ENCODE measurements at regions not wholly inside any gene's neighbourhood (a gene's known extent, or its start where the extent isn't known, plus 50 kb on each side); places are given as distances from the start of the nearest gene placed in this dataset.

GRCh38 chr5:173479711-173480110 lies 136.7 kb downstream of the BOD1 start:
- no peak for TF ChIP-seq CTCF (IDR thresholded peaks at IDR 0.05)
- TF ChIP-seq POLR2A (IDR thresholded peaks at IDR 0.05), result no peak
- no peak for TF ChIP-seq POLR2AphosphoS5 (IDR thresholded peaks at IDR 0.05)
- no peak for TF ChIP-seq EP300 (IDR thresholded peaks at IDR 0.05)
